PC-9 (cell line): ENCODE measurements at regions not wholly inside any gene's neighbourhood (a gene's known extent, or its start where the extent isn't known, plus 50 kb on each side); places are given as distances from the start of the nearest gene placed in this dataset.

Experiments
- EZH2 ChIP-seq: fragments of 200-600 bp; sonication (generic); IDR thresholded peaks from 2 replicates; pipeline ENCODE4 v1.8.0; 2017; ENCODE audit warnings: antibody characterized with exemption, low read depth
- TF ChIP-seq, protein P1 (sequence below): fragments of 200-600 bp; sonication (generic); conservative IDR thresholded peaks from 2 replicates; pipeline ENCODE4 v1.6.1; 2017; ENCODE audit warnings: mixed run types, antibody characterized with exemption, mild to moderate bottlenecking, moderate library complexity

DNA sequence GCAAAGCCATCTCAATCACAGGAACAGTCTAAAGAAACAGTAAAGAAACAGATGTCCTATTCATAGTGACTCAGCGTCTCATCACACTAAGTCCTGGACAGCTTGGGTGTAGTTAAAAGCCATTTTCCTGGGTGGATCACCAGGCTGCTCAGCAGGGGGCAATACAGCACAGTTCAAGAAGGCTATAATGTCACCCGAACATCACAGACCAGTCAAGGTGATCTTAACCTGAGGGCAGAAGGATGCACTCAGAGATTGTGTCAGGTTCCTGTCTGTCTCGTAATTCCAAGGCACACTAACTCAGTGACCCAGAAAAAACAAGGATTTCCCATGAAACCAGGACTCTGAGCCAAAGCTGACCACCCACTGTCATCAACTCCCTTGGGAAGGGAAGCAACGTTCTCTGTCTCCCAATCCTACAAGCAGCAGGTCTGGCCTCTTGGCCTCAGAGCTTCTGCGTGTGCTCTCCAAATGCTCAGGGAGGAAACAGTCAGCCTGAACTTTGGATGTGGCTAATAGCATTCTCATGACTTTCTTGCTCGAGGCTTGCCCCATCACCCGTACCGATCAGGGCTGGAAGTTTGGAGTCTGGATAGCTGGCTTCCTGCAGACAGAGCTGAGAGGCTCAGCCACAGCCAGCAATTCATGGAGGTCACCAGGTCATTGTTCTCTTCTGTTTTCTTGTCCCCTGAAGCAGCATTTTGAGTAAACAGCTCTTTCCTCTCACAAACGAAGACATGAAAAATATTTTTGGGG is 90.4 kb upstream of the FAM171A1 start:
- TF ChIP-seq, protein P1, sequence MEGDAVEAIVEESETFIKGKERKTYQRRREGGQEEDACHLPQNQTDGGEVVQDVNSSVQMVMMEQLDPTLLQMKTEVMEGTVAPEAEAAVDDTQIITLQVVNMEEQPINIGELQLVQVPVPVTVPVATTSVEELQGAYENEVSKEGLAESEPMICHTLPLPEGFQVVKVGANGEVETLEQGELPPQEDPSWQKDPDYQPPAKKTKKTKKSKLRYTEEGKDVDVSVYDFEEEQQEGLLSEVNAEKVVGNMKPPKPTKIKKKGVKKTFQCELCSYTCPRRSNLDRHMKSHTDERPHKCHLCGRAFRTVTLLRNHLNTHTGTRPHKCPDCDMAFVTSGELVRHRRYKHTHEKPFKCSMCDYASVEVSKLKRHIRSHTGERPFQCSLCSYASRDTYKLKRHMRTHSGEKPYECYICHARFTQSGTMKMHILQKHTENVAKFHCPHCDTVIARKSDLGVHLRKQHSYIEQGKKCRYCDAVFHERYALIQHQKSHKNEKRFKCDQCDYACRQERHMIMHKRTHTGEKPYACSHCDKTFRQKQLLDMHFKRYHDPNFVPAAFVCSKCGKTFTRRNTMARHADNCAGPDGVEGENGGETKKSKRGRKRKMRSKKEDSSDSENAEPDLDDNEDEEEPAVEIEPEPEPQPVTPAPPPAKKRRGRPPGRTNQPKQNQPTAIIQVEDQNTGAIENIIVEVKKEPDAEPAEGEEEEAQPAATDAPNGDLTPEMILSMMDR, result no peak
- TF ChIP-seq EZH2, result no peak
